Endothelial cell of umbilical vein (primary cell): ENCODE measurements at regions not wholly inside any gene's neighbourhood (a gene's known extent, or its start where the extent isn't known, plus 50 kb on each side); places are given as distances from the start of the nearest gene placed in this dataset.
"Not testable (repeated sequence)": the region's sequence is repeated elsewhere in the genome, so short reads cannot be mapped to it uniquely, and the experiment has no call there.

Experiments
- BruUV-seq: library from RNA; stranded (reverse); fragments of 400-500 nt; replicated peaks from 2 replicates; lab custom pipeline; 2021; lab: Mats Ljungman, UMichigan
- CTCF ChIA-PET: fragments of 300-600, 350-600 bp; sonication (Branson Sonifier 250); formaldehyde crosslinking; loops from one replicate; lab custom pipeline; 2021; ENCODE audit warnings: antibody characterized with exemption, inconsistent platforms; lab: Charles Lee
- POLR2A ChIA-PET: fragments of 300-600, 350-600 bp; sonication (Branson Sonifier 250); formaldehyde crosslinking; loops from one replicate; lab custom pipeline; 2021; ENCODE audit warnings: antibody characterized with exemption, inconsistent platforms; lab: Charles Lee
- DNase-seq: peaks from one replicate; pipeline ENCODE4 v3.0.0-alpha.2; 2011; ENCODE audit warnings: low read depth, low spot score
- FAIRE-seq: peaks from 2 replicates; lab custom pipeline; 2011; peaks lifted over from hg19 to GRCh38; lab: Jason Lieb, UNC
- H2AFZ ChIP-seq: 2 replicates; pipeline ENCODE4 v1.6.0; 2012; ENCODE audit warnings: low read depth, low read length, control low read depth, inconsistent platforms
- H3K27ac ChIP-seq: 2 replicates; pipeline ENCODE4 v1.5.1; 2011; ENCODE audit warnings: low read depth, mild to moderate bottlenecking, control low read depth, low read length, moderate library complexity; ENCODE audit not compliant: insufficient read depth
- H3K27me3 ChIP-seq, 2 experiments: 2 replicates each; pipeline versions ENCODE4 v1.6.0 to v1.6.1; 2011; ENCODE audit warnings: low read length in 2 of 2, mixed read lengths in 1 of 2; ENCODE audit not compliant: control insufficient read depth in 2 of 2, insufficient read depth in 2 of 2
- H3K36me3 ChIP-seq, 2 experiments: 2 replicates in 1 of 2; 3 replicates in 1 of 2; pipeline ENCODE4 v1.5.1; 2011; ENCODE audit warnings: low read length in 2 of 2, mild to moderate bottlenecking in 1 of 2, moderate library complexity in 1 of 2; ENCODE audit not compliant: control insufficient read depth in 2 of 2, insufficient read depth in 2 of 2; ENCODE audit errors: extremely low read depth in 1 of 2
- H3K4me1 ChIP-seq: 3 replicates; pipeline ENCODE4 v1.5.1; 2011; ENCODE audit warnings: mild to moderate bottlenecking, low read length; ENCODE audit not compliant: control insufficient read depth, insufficient read depth; ENCODE audit errors: extremely low read depth
- H3K4me2 ChIP-seq: 2 replicates; pipeline ENCODE4 v1.6.1; 2011; ENCODE audit warnings: low read length, control low read depth, mixed read lengths; ENCODE audit not compliant: insufficient read depth
- H3K4me3 ChIP-seq, 3 experiments: fragments of 200-600 bp in 1 of 3; sonication (generic), shearing (Covaris generic) in 1 of 3; replicated peaks in 1 of 3; 2 replicates each; pipeline ENCODE4 v1.5.1; 2011 to 2016; ENCODE audit warnings: control low read depth in 3 of 3, low read length in 3 of 3, mild to moderate bottlenecking in 2 of 3, inconsistent platforms in 1 of 3, low read depth in 1 of 3, moderate library complexity in 1 of 3; ENCODE audit not compliant: insufficient read depth in 1 of 3
- H3K79me2 ChIP-seq: 2 replicates; pipeline ENCODE4 v1.6.0; 2012; ENCODE audit warnings: low read length, inconsistent platforms; ENCODE audit not compliant: control insufficient read depth, insufficient read depth
- H3K9ac ChIP-seq: replicated peaks from 2 replicates; pipeline ENCODE3; 2011; ENCODE audit warnings: low read length, control low read depth; ENCODE audit not compliant: insufficient read depth; ENCODE audit errors: extremely low read depth
- H3K9me1 ChIP-seq: replicated peaks from 3 replicates; pipeline ENCODE4 v1.6.0; 2011; ENCODE audit warnings: mild to moderate bottlenecking, low read length; ENCODE audit not compliant: control insufficient read depth, insufficient read depth; ENCODE audit errors: extremely low read depth
- H3K9me3 ChIP-seq: replicated peaks from 2 replicates; pipeline ENCODE4 v1.5.1; 2012; ENCODE audit warnings: low read length, inconsistent platforms; ENCODE audit not compliant: control insufficient read depth, insufficient read depth
- H4K20me1 ChIP-seq: replicated peaks from 2 replicates; pipeline ENCODE3; 2011; ENCODE audit warnings: mild to moderate bottlenecking, low read length; ENCODE audit not compliant: control insufficient read depth, insufficient read depth; ENCODE audit errors: extremely low read depth
- FOS ChIP-seq: IDR thresholded peaks from 2 replicates; pipeline ENCODE4 v1.6.1; 2011; ENCODE audit warnings: mild to moderate bottlenecking, low read length, moderate library complexity, borderline replicate concordance; ENCODE audit not compliant: insufficient read depth
- JUN ChIP-seq: IDR thresholded peaks from 2 replicates; pipeline ENCODE4 v1.6.1; 2011; ENCODE audit warnings: borderline replicate concordance, low read depth; ENCODE audit not compliant: insufficient read length, insufficient read depth
- POLR2A ChIP-seq: IDR thresholded peaks from 2 replicates; pipeline ENCODE4 v1.6.1; 2012; ENCODE audit warnings: low read depth, mild to moderate bottlenecking, control low read depth, low read length
- POLR2AphosphoS5 ChIP-seq: IDR thresholded peaks from 2 replicates; pipeline ENCODE4 v1.6.1; 2012; ENCODE audit warnings: low read depth, mild to moderate bottlenecking, control low read depth, low read length, moderate library complexity; ENCODE audit not compliant: insufficient read depth
- dilution Hi-C: fragments of 300-500 bp; cut with MboI; formaldehyde crosslinking; loops from one replicate; pipeline ENCODE4 v1.15.0; 2019; ENCODE audit warnings: low sequenced_read_pairs; ENCODE audit not compliant: extremely low pct_ligation_motif_present
- intact Hi-C: fragments of 100-400 bp; cut with micrococcal nuclease; formaldehyde crosslinking; loops from one replicate; pipeline ENCODE4 v1.10.0; 2022
- TF ChIP-seq, protein P1 (sequence below): IDR thresholded peaks from 2 replicates; pipeline ENCODE4 v1.6.1; 2011; ENCODE audit not compliant: insufficient read depth, insufficient read length

DNA sequence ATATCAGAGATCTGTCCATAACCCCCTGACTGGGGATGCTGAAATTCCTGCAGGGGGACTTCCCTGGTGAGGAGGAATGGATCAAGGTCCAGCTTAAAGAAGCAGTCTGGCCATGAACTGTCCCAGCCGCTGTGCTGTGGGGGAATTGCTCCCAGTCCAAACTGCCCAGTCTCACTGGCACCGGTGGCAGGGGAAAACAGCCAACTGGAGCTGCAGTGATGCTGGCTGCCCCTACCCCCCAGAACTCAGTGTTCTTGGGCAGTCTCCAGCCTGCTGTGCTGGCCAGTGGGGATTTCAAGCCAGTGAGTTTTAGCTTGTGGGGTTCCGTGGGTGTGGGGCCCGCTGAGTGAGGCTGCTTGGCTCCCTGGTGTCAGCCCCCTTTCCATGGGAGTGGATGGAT is 306.5 kb upstream of the RPS23 start:
- DNase-seq (no peak), FAIRE-seq (no peak)
- Histone ChIP-seq H3K27ac (no peak overlapping the region), H3K4me2 (no peak overlapping the region), H3K36me3 (no peaks in the 10 kb centered on the region), H3K4me3 (no peak overlapping the region), H3K9me3 (no peaks in the 10 kb centered on the region), H3K27me3 (no peaks in the 10 kb centered on the region), H3K4me1 (no peaks in the 10 kb centered on the region), H3K79me2 (no peaks in the 10 kb centered on the region), H2AFZ (no peak overlapping the region), H4K20me1 (no peaks in the 10 kb centered on the region), H3K9ac (no peak overlapping the region), H3K9me1 (no peaks in the 10 kb centered on the region)
- POLR2A ChIA-PET, result no interaction called here
- TF ChIP-seq JUN (no peak), FOS (no peak), POLR2AphosphoS5 (no peak), POLR2A (no peak)
- TF ChIP-seq, protein P1, sequence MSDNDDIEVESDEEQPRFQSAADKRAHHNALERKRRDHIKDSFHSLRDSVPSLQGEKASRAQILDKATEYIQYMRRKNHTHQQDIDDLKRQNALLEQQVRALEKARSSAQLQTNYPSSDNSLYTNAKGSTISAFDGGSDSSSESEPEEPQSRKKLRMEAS, result no peak
- dilution Hi-C loops, result no loop called here
- CTCF ChIA-PET, result no interaction called here
- no TSS peak for BruUV-seq
- intact Hi-C loops, result no loop called here

DNA sequence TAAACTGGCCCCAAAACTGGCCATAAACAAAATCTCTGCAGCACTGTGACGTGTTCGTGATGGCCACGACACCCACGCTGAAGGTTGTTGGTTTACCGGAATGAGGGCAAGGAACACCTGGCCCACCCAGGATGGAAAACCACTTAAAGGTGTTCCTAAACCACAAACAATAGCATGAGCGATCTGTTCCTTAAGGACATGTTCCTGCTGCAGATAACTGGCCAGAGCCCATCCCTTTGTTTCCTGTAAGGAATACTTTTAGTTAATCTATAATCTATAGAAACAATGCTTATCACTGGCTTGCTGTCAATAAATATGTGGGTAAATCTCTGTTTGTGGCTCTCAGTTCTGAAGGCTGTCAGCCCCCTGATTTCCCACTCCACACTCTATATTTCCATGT is 305.2 kb upstream of the RPS23 start:
- H2AFZ ChIP-seq, H3K9ac ChIP-seq, H3K27me3 ChIP-seq, H3K9me3 ChIP-seq, H3K9me1 ChIP-seq, H3K4me2 ChIP-seq, DNase-seq, intact Hi-C loops, CTCF ChIA-PET, H3K79me2 ChIP-seq, H4K20me1 ChIP-seq, BruUV-seq, H3K36me3 ChIP-seq, H3K4me3 ChIP-seq, dilution Hi-C loops, POLR2A ChIA-PET, FAIRE-seq, H3K27ac ChIP-seq, H3K4me1 ChIP-seq: not testable (repeated sequence)
